OCI-LY7 (cell line): ENCODE measurements at regions not wholly inside any gene's neighbourhood (a gene's known extent, or its start where the extent isn't known, plus 50 kb on each side); places are given as distances from the start of the nearest gene placed in this dataset.
A peak's percentile ranks its signal among the peaks of the same experiment; 100 is the strongest.

ENCODE experiments used
- BruUV-seq: library from RNA; stranded (reverse); fragments of 400-500 nt; replicated peaks from 2 replicates; lab custom pipeline; 2021; lab: Mats Ljungman, UMichigan
- CTCF ChIA-PET: fragments of 300-600 bp; sonication (Branson Sonifier 250); formaldehyde crosslinking; loops from one replicate; lab custom pipeline; 2022; ENCODE audit warnings: antibody characterized with exemption; ENCODE audit not compliant: unreplicated experiment; lab: Charles Lee
- POLR2A ChIA-PET: fragments of 300-600 bp; sonication (Branson Sonifier 250); formaldehyde crosslinking; loops from one replicate; lab custom pipeline; 2022; ENCODE audit warnings: antibody characterized with exemption; lab: Charles Lee
- DNase-seq: peaks from one replicate; pipeline ENCODE4 v3.0.0-alpha.2; 2015; ENCODE audit warnings: low spot score
- H2AFZ ChIP-seq: fragments of 200-600 bp; sonication (generic), shearing (Covaris generic); 2 replicates; pipeline ENCODE4 v1.6.1; 2014; ENCODE audit warnings: mild to moderate bottlenecking, antibody characterized with exemption, low read length, moderate library complexity
- H3K27ac ChIP-seq: fragments of 200-600 bp; sonication (generic); 2 replicates; pipeline ENCODE4 v1.5.1; 2014; ENCODE audit warnings: mixed run types, low read depth, mild to moderate bottlenecking, moderate library complexity, low read length, inconsistent platforms; ENCODE audit not compliant: poor library complexity, severe bottlenecking
- H3K36me3 ChIP-seq: fragments of 200-600 bp; sonication (generic); 2 replicates; pipeline ENCODE4 v1.6.1; 2014; ENCODE audit warnings: mild to moderate bottlenecking, antibody characterized with exemption, low read length, moderate library complexity, mixed read lengths; ENCODE audit not compliant: insufficient read depth
- H3K4me1 ChIP-seq: fragments of 200-600 bp; sonication (generic); 2 replicates; pipeline ENCODE4 v1.5.1; 2014; ENCODE audit warnings: mild to moderate bottlenecking, low read length; ENCODE audit not compliant: insufficient read depth, poor library complexity, severe bottlenecking
- H3K4me2 ChIP-seq: fragments of 200-600 bp; sonication (generic); 2 replicates; pipeline ENCODE4 v1.6.1; 2014; ENCODE audit warnings: mild to moderate bottlenecking, low read length
- H3K4me3 ChIP-seq: fragments of 200-600 bp; sonication (generic); 2 replicates; pipeline ENCODE4 v1.5.1; 2014; ENCODE audit warnings: mild to moderate bottlenecking, low read depth, low read length; ENCODE audit not compliant: poor library complexity, severe bottlenecking
- H3K79me2 ChIP-seq: fragments of 200-600 bp; sonication (generic); 2 replicates; pipeline ENCODE4 v1.6.1; 2016; ENCODE audit warnings: low read depth, mild to moderate bottlenecking, low read length, moderate library complexity, mixed read lengths; ENCODE audit not compliant: insufficient read depth
- H3K9me2 ChIP-seq: fragments of 200-600 bp; sonication (generic); 2 replicates; pipeline ENCODE4 v1.6.1; 2016; ENCODE audit warnings: mild to moderate bottlenecking, low read length, mixed read lengths; ENCODE audit not compliant: insufficient read depth
- H3K9me3 ChIP-seq: fragments of 200-600 bp; sonication (generic); 2 replicates; pipeline ENCODE4 v1.6.1; 2014; ENCODE audit warnings: mild to moderate bottlenecking, mixed run types, low read length, mixed read lengths
- H4K20me1 ChIP-seq: fragments of 200-600 bp; sonication (generic); 2 replicates; pipeline ENCODE4 v1.6.1; 2014; ENCODE audit warnings: mild to moderate bottlenecking, antibody characterized with exemption, low read length, moderate library complexity, mixed read lengths; ENCODE audit not compliant: insufficient read depth
- EZH2phosphoT487 ChIP-seq: fragments of 200-600 bp; sonication (generic); IDR thresholded peaks from 2 replicates; pipeline ENCODE4 v1.6.1; 2018; ENCODE audit warnings: low read depth, borderline replicate concordance, mild to moderate bottlenecking, mixed run types, antibody characterized with exemption, low read length, moderate library complexity, mixed read lengths
- intact Hi-C: fragments of 100-400 bp; cut with micrococcal nuclease; formaldehyde crosslinking; loops from one replicate; pipeline ENCODE4 v1.10.0; 2022; ENCODE audit not compliant: unreplicated experiment
- TF ChIP-seq, protein P1 (sequence below): fragments of 200-600 bp; sonication (generic); conservative IDR thresholded peaks from 2 replicates; pipeline ENCODE4 v1.5.1; 2014; ENCODE audit warnings: mild to moderate bottlenecking, antibody characterized with exemption, low read length, moderate library complexity, mixed read lengths

DNA sequence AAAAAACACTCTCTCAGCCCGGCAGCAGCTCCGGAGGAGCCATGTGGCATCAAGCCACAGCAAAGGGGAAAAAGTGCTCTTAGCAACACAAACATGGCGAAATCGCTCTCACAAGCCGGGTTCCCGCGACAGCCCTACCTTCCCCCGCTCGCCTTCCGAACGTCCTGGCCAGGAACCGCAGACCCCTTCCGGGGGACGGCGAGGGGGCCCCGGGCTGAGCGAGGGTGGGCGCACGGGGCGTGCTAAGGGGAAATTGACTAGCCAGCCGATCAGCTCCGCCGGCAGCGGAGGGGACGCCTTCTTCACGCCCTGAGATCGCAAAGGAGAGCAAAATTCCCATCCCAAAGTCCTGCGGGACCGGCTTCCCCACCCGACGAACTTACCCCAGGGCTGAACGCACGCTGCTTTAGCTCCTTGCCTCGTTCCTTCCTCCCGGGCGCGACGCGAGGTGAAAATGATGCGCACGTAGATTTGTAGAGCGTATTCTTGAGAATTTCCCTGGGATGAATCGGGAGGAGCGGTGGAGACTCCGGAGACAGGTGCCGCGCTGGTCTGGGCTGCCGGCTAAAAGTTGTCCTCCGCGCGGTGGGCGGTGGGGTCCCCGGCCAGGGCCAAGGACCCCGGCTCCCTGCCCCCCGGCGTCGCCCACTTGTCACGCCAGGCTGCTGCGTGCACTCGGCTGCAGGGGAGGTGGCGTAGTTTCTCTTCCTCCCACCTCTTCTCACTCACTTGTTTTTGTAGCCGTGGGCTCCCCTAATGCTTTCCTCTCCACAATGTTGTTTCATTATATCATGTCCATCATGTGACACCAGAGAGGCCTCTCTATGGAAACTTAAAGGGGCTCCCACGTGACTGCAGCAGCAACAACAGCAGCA lies 220.1 kb upstream of the MKLN1 start:
- no peak overlapping the region for H2AFZ ChIP-seq
- POLR2A ChIA-PET: interaction anchor here (0.6 to 11.0 kb wide), 3 partner anchors 14 to 293 kb away, joined by 3 to 186 read pairs (median 4); no protein-coding TSS in a partner anchor
- peak; percentile 79 for DNase-seq
- H3K36me3 ChIP-seq: peaks cover 33% of the 10 kb centered on the region
- peaks cover 89% of the 10 kb centered on the region for H3K79me2 ChIP-seq
- peak overlapping the region; percentile 99 for H3K4me2 ChIP-seq
- CTCF ChIA-PET: no interaction called here
- intact Hi-C loops: loop anchor here (1.0 to 5.0 kb wide), 5 partner anchors 39 to 317 kb away; no protein-coding TSS in a partner anchor
- BruUV-seq: TSS peak; percentile 25
- TF ChIP-seq EZH2phosphoT487: no peak
- TF ChIP-seq, protein P1, sequence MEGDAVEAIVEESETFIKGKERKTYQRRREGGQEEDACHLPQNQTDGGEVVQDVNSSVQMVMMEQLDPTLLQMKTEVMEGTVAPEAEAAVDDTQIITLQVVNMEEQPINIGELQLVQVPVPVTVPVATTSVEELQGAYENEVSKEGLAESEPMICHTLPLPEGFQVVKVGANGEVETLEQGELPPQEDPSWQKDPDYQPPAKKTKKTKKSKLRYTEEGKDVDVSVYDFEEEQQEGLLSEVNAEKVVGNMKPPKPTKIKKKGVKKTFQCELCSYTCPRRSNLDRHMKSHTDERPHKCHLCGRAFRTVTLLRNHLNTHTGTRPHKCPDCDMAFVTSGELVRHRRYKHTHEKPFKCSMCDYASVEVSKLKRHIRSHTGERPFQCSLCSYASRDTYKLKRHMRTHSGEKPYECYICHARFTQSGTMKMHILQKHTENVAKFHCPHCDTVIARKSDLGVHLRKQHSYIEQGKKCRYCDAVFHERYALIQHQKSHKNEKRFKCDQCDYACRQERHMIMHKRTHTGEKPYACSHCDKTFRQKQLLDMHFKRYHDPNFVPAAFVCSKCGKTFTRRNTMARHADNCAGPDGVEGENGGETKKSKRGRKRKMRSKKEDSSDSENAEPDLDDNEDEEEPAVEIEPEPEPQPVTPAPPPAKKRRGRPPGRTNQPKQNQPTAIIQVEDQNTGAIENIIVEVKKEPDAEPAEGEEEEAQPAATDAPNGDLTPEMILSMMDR: no peak
- peak overlapping the region; percentile 85 for H3K4me3 ChIP-seq
- peaks cover 37% of the 10 kb centered on the region for H3K4me1 ChIP-seq
- H4K20me1 ChIP-seq: peaks cover 24% of the 10 kb centered on the region
- no peaks in the 10 kb centered on the region for H3K9me2 ChIP-seq
- peak overlapping the region; percentile 85 for H3K27ac ChIP-seq
- no peaks in the 10 kb centered on the region for H3K9me3 ChIP-seq

DNA sequence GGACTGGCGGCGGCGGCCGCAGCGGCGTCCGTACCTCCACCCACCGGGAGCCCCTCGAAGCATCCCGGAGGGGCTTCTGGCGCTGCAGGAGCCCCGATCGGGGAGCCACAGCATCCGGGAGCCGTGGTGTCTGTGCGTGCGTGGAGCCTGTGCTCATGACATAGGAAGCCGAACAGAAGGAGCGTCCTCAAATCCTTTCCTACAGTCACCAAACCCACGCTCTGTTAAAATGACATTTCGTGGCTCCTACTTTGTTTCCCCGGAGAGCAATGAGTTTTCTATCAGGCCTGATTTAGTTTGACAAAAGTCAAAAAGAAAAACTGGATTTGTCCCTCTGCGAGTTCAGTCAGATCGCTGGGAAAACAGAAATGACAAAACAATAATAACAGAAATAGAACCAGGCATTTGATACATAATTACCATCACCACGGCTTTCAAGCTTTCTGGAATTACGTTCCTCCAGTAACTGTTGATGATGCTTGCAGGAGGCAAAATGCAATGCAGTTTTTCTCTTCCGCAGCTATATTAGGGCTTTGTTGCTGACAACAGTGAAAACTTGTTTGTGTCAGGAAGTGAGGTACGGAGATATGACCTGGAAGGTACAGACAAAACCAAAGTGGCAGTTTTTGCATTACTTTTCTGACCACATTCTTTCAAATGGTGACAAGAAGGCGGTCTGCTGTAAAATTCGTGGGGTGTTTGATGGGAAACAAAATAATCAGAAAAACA lies 219.3 kb upstream of the MKLN1 start:
- no peak for TF ChIP-seq EZH2phosphoT487
- TF ChIP-seq, protein P1: no peak
- peaks cover 42% of the 10 kb centered on the region for H3K4me1 ChIP-seq
- intact Hi-C loops: loop anchor here (1.0 to 5.0 kb wide), 2 partner anchors 146 to 195 kb away; no protein-coding TSS in a partner anchor
- H3K4me3 ChIP-seq: peak overlapping the region; percentile 85
- ChIA-PET CTCF (interaction anchor here (0.5 to 1.3 kb wide), 2 partner anchors 14 to 16 kb away, joined by 3 to 4 read pairs; no protein-coding TSS in a partner anchor), POLR2A (interaction anchor here (0.7 to 11.0 kb wide), 10 partner anchors 14 to 250 kb away, joined by 3 to 186 read pairs (median 4); no protein-coding TSS in a partner anchor)
- peak; percentile 35 for DNase-seq
- peaks cover 86% of the 10 kb centered on the region for H3K79me2 ChIP-seq
- H2AFZ ChIP-seq: no peak overlapping the region; the same call in 1 of the 2 replicates
- no peaks in the 10 kb centered on the region for H3K9me2 ChIP-seq
- H3K27ac ChIP-seq: peak overlapping the region; percentile 85
- peak overlapping the region; percentile 99 for H3K4me2 ChIP-seq
- no TSS peak for BruUV-seq
- H3K36me3 ChIP-seq: peaks cover 26% of the 10 kb centered on the region
- no peaks in the 10 kb centered on the region for H3K9me3 ChIP-seq
- peaks cover 22% of the 10 kb centered on the region for H4K20me1 ChIP-seq
